ENCODE measurements at regions not wholly inside any gene's neighbourhood (a gene's known extent, or its start where the extent isn't known, plus 50 kb on each side); places are given as distances from the start of the nearest gene placed in this dataset.

- no peak for ATAC-seq
- Mint-ChIP-seq H3K36me3 (no peaks in the 10 kb centered on the region), H3K4me3 (no peak overlapping the region), H3K27ac (no peak overlapping the region), H3K27me3 (no peaks in the 10 kb centered on the region), H3K9me3 (peaks cover 4% of the 10 kb centered on the region), H3K4me1 (no peaks in the 10 kb centered on the region)
Measured at GRCh38 chr13:56216221-56216620, 924.5 kb upstream of the PRR20A start.

GRCh38 chr13:56247692-56248091 lies 893.0 kb upstream of the PRR20A start:
- ATAC-seq, result no peak
- Mint-ChIP-seq H3K36me3 (no peaks in the 10 kb centered on the region), H3K4me3 (no peak overlapping the region), H3K27ac (no peak overlapping the region), H3K4me1 (no peaks in the 10 kb centered on the region), H3K27me3 (no peaks in the 10 kb centered on the region), H3K9me3 (peaks cover 8% of the 10 kb centered on the region)

GRCh38 chr13:56271686-56272085 lies 869.0 kb upstream of the PRR20A start:
- Mint-ChIP-seq H3K4me3 (no peak overlapping the region), H3K36me3 (no peaks in the 10 kb centered on the region), H3K27ac (no peak overlapping the region), H3K4me1 (no peaks in the 10 kb centered on the region), H3K9me3 (peaks cover 8% of the 10 kb centered on the region), H3K27me3 (no peaks in the 10 kb centered on the region)
- no peak for ATAC-seq

GRCh38 chr13:56283262-56283828 lies 857.4 kb upstream of the PRR20A start:
- Mint-ChIP-seq H3K4me1 (no peaks in the 10 kb centered on the region), H3K4me3 (no peak overlapping the region), H3K9me3 (peaks cover 11% of the 10 kb centered on the region), H3K27me3 (no peaks in the 10 kb centered on the region), H3K36me3 (no peaks in the 10 kb centered on the region), H3K27ac (no peak overlapping the region)
- no peak for ATAC-seq

GRCh38 chr13:56299650-56300049 lies 841.1 kb upstream of the PRR20A start:
- H3K4me3 Mint-ChIP-seq, result no peak overlapping the region
- no peaks in the 10 kb centered on the region for H3K36me3 Mint-ChIP-seq
- ATAC-seq, result no peak
- H3K27me3 Mint-ChIP-seq, result no peaks in the 10 kb centered on the region
- no peak overlapping the region for H3K27ac Mint-ChIP-seq
- H3K4me1 Mint-ChIP-seq, result no peaks in the 10 kb centered on the region
- H3K9me3 Mint-ChIP-seq, result peaks cover 2% of the 10 kb centered on the region

GRCh38 chr13:56314765-56315164 lies 826.0 kb upstream of the PRR20A start:
- no peak overlapping the region for H3K27ac Mint-ChIP-seq
- no peaks in the 10 kb centered on the region for H3K4me1 Mint-ChIP-seq
- H3K27me3 Mint-ChIP-seq, result no peaks in the 10 kb centered on the region
- ATAC-seq, result no peak
- H3K9me3 Mint-ChIP-seq, result no peaks in the 10 kb centered on the region
- no peaks in the 10 kb centered on the region for H3K36me3 Mint-ChIP-seq
- no peak overlapping the region for H3K4me3 Mint-ChIP-seq

- H3K27me3 Mint-ChIP-seq, result no peaks in the 10 kb centered on the region
- H3K9me3 Mint-ChIP-seq, result no peaks in the 10 kb centered on the region
- no peak overlapping the region for H3K27ac Mint-ChIP-seq
- H3K4me3 Mint-ChIP-seq, result no peak overlapping the region
- no peaks in the 10 kb centered on the region for H3K36me3 Mint-ChIP-seq
- no peaks in the 10 kb centered on the region for H3K4me1 Mint-ChIP-seq
- no peak for ATAC-seq
Measured at GRCh38 chr13:56317841-56318240, 822.9 kb upstream of the PRR20A start.

- H3K27me3 Mint-ChIP-seq, result no peaks in the 10 kb centered on the region
- H3K27ac Mint-ChIP-seq, result no peak overlapping the region
- peaks cover 2% of the 10 kb centered on the region for H3K9me3 Mint-ChIP-seq
- no peak overlapping the region for H3K4me3 Mint-ChIP-seq
- no peaks in the 10 kb centered on the region for H3K4me1 Mint-ChIP-seq
- no peaks in the 10 kb centered on the region for H3K36me3 Mint-ChIP-seq
- ATAC-seq, result no peak
Measured at GRCh38 chr13:56332671-56333070, 808.0 kb upstream of the PRR20A start.

GRCh38 chr13:56335775-56336174 lies 804.9 kb upstream of the PRR20A start:
- Mint-ChIP-seq H3K36me3 (no peaks in the 10 kb centered on the region), H3K9me3 (peaks cover 2% of the 10 kb centered on the region), H3K4me3 (no peak overlapping the region), H3K4me1 (no peaks in the 10 kb centered on the region), H3K27ac (no peak overlapping the region), H3K27me3 (no peaks in the 10 kb centered on the region)
- ATAC-seq, result no peak

- no peaks in the 10 kb centered on the region for H3K36me3 Mint-ChIP-seq
- H3K27ac Mint-ChIP-seq, result no peak overlapping the region
- no peaks in the 10 kb centered on the region for H3K27me3 Mint-ChIP-seq
- no peak overlapping the region for H3K4me3 Mint-ChIP-seq
- no peak for ATAC-seq
- H3K9me3 Mint-ChIP-seq, result peaks cover 11% of the 10 kb centered on the region
- no peaks in the 10 kb centered on the region for H3K4me1 Mint-ChIP-seq
Measured at GRCh38 chr13:56338421-56338820, 802.3 kb upstream of the PRR20A start.

GRCh38 chr13:56347014-56347413 lies 793.7 kb upstream of the PRR20A start:
- Mint-ChIP-seq H3K27me3 (no peaks in the 10 kb centered on the region), H3K4me3 (no peak overlapping the region), H3K36me3 (no peaks in the 10 kb centered on the region), H3K9me3 (peaks cover 12% of the 10 kb centered on the region), H3K27ac (no peak overlapping the region), H3K4me1 (no peaks in the 10 kb centered on the region)
- ATAC-seq, result no peak

- Mint-ChIP-seq H3K4me1 (no peaks in the 10 kb centered on the region), H3K27ac (no peak overlapping the region), H3K4me3 (no peak overlapping the region), H3K9me3 (peaks cover 4% of the 10 kb centered on the region), H3K36me3 (no peaks in the 10 kb centered on the region), H3K27me3 (no peaks in the 10 kb centered on the region)
- ATAC-seq, result no peak
Measured at GRCh38 chr13:56349866-56350265, 790.9 kb upstream of the PRR20A start.

- Mint-ChIP-seq H3K4me3 (no peak overlapping the region), H3K36me3 (no peaks in the 10 kb centered on the region), H3K4me1 (no peaks in the 10 kb centered on the region), H3K9me3 (peaks cover 4% of the 10 kb centered on the region), H3K27ac (no peak overlapping the region), H3K27me3 (no peaks in the 10 kb centered on the region)
- ATAC-seq, result no peak
Measured at GRCh38 chr13:56351041-56351440, 789.7 kb upstream of the PRR20A start.

GRCh38 chr13:56352361-56352760 lies 788.4 kb upstream of the PRR20A start:
- H3K27me3 Mint-ChIP-seq, result no peaks in the 10 kb centered on the region
- H3K4me3 Mint-ChIP-seq, result no peak overlapping the region
- no peaks in the 10 kb centered on the region for H3K36me3 Mint-ChIP-seq
- H3K9me3 Mint-ChIP-seq, result peaks cover 4% of the 10 kb centered on the region
- no peak for ATAC-seq
- H3K27ac Mint-ChIP-seq, result no peak overlapping the region
- H3K4me1 Mint-ChIP-seq, result no peaks in the 10 kb centered on the region

- no peak for ATAC-seq
Measured at GRCh38 chr13:56352901-56353300, 787.8 kb upstream of the PRR20A start.

GRCh38 chr13:56356690-56357089 lies 784.0 kb upstream of the PRR20A start:
- Mint-ChIP-seq H3K27ac (no peak overlapping the region), H3K36me3 (no peaks in the 10 kb centered on the region), H3K27me3 (no peaks in the 10 kb centered on the region), H3K9me3 (peaks cover 3% of the 10 kb centered on the region), H3K4me3 (no peak overlapping the region), H3K4me1 (no peaks in the 10 kb centered on the region)
- ATAC-seq, result no peak

More at GRCh38 chr13:56352901-56353300, 787.8 kb upstream of the PRR20A start:
- H3K4me1 Mint-ChIP-seq, result no peaks in the 10 kb centered on the region
- no peak overlapping the region for H3K27ac Mint-ChIP-seq
- no peak overlapping the region for H3K4me3 Mint-ChIP-seq
- H3K27me3 Mint-ChIP-seq, result no peaks in the 10 kb centered on the region
- peaks cover 1% of the 10 kb centered on the region for H3K9me3 Mint-ChIP-seq
- no peaks in the 10 kb centered on the region for H3K36me3 Mint-ChIP-seq

GRCh38 chr13:56378566-56378965 lies 762.2 kb upstream of the PRR20A start:
- Mint-ChIP-seq H3K4me3 (no peak overlapping the region), H3K27ac (no peak overlapping the region), H3K9me3 (peaks cover 15% of the 10 kb centered on the region), H3K4me1 (no peaks in the 10 kb centered on the region), H3K36me3 (no peaks in the 10 kb centered on the region), H3K27me3 (no peaks in the 10 kb centered on the region)
- no peak for ATAC-seq
